H1 (cell line): ENCODE measurements at regions not wholly inside any gene's neighbourhood (a gene's known extent, or its start where the extent isn't known, plus 50 kb on each side); places are given as distances from the start of the nearest gene placed in this dataset.
A peak's percentile ranks its signal among the peaks of the same experiment; 100 is the strongest.

ENCODE experiments used
- CTCF ChIA-PET: fragments of 300-600 bp; sonication (Branson Sonifier 250); formaldehyde crosslinking; loops from one replicate; lab custom pipeline; 2021; ENCODE audit not compliant: partially characterized antibody; lab: Charles Lee
- POLR2A ChIA-PET: fragments of 300-600 bp; sonication (Branson Sonifier 250); formaldehyde crosslinking; loops from one replicate; lab custom pipeline; 2021; ENCODE audit warnings: inconsistent platforms; ENCODE audit not compliant: partially characterized antibody; lab: Charles Lee
- DNase-seq, 2 experiments: peaks; one replicate each; pipeline versions ENCODE4 v3.0.0 to v3.0.0-alpha.2; 2010 to 2022; ENCODE audit warnings: low spot score in 2 of 2, low read depth in 1 of 2, mixed read lengths in 1 of 2
- FAIRE-seq: peaks from 2 replicates; lab custom pipeline; 2011; peaks lifted over from hg19 to GRCh38; lab: Jason Lieb, UNC
- H2AFZ ChIP-seq: 2 replicates; pipeline ENCODE4 v1.8.1; 2012; ENCODE audit warnings: low read length, inconsistent platforms
- H2AK5ac ChIP-seq: 2 replicates; pipeline ENCODE4 v1.6.1; 2013; ENCODE audit warnings: low read depth, low read length
- H2BK120ac ChIP-seq: replicated peaks from 2 replicates; pipeline ENCODE3; 2013; ENCODE audit warnings: low read depth, low read length, inconsistent platforms
- H2BK12ac ChIP-seq: 2 replicates; pipeline ENCODE4 v1.6.1; 2013; ENCODE audit warnings: low read depth, low read length
- H2BK15ac ChIP-seq: 2 replicates; pipeline ENCODE4 v1.6.1; 2013; ENCODE audit warnings: low read length
- H2BK20ac ChIP-seq: 2 replicates; pipeline ENCODE4 v1.6.1; 2013; ENCODE audit warnings: low read length
- H2BK5ac ChIP-seq: 2 replicates; pipeline ENCODE4 v1.6.1; 2013; ENCODE audit warnings: low read depth, low read length
- H3K14ac ChIP-seq: 2 replicates; pipeline ENCODE4 v1.6.1; 2013; ENCODE audit warnings: inconsistent platforms; ENCODE audit not compliant: insufficient read length
- H3K18ac ChIP-seq: 2 replicates; pipeline ENCODE4 v1.6.1; 2013; ENCODE audit warnings: low read length; ENCODE audit errors: extremely low read depth
- H3K23ac ChIP-seq: 2 replicates; pipeline ENCODE4 v1.6.1; 2013; ENCODE audit warnings: inconsistent platforms; ENCODE audit not compliant: insufficient read length
- H3K23me2 ChIP-seq: 2 replicates; pipeline ENCODE4 v1.6.1; 2013; ENCODE audit warnings: low read depth, low read length
- H3K27ac ChIP-seq: 2 replicates; pipeline ENCODE4 v1.6.1; 2011; ENCODE audit warnings: low read depth, low read length, inconsistent platforms
- H3K27me3 ChIP-seq, 4 experiments: replicated peaks in 1 of 4; 1 replicate in 1 of 4; 2 replicates in 3 of 4; pipeline versions ENCODE4 v1.6.1 to v1.8.1; 2011 to 2013; ENCODE audit warnings: low read length in 3 of 4, mild to moderate bottlenecking in 3 of 4, inconsistent platforms in 2 of 4, mixed read lengths in 2 of 4, moderate library complexity in 1 of 4; ENCODE audit not compliant: control insufficient read depth in 3 of 4, insufficient read depth in 3 of 4; ENCODE audit errors: extremely low read depth in 1 of 4
- H3K36me3 ChIP-seq, 4 experiments: 2 replicates each; pipeline versions ENCODE4 v1.6.1 to v1.8.1; 2011 to 2013; ENCODE audit warnings: mild to moderate bottlenecking in 4 of 4, low read length in 3 of 4, moderate library complexity in 2 of 4, control low read depth in 1 of 4, inconsistent platforms in 1 of 4; ENCODE audit not compliant: insufficient read depth in 4 of 4, control insufficient read depth in 2 of 4
- H3K4ac ChIP-seq: replicated peaks from 2 replicates; pipeline ENCODE3; 2013; ENCODE audit warnings: low read length, low read depth, mixed read lengths, inconsistent platforms; ENCODE audit not compliant: insufficient read length
- H3K4me1 ChIP-seq, 4 experiments: replicated peaks in 1 of 4; 1 replicate in 1 of 4; 2 replicates in 3 of 4; pipeline versions ENCODE4 v1.6.1 to v1.8.1; 2011 to 2013; ENCODE audit warnings: low read length in 3 of 4, inconsistent platforms in 2 of 4, mixed read lengths in 1 of 4; ENCODE audit not compliant: insufficient read depth in 4 of 4, control insufficient read depth in 3 of 4
- H3K4me2 ChIP-seq, 2 experiments: 2 replicates each; pipeline versions ENCODE4 v1.6.1 to v1.8.1; 2011 to 2013; ENCODE audit warnings: low read depth in 2 of 2, low read length in 2 of 2, control low read depth in 1 of 2, inconsistent platforms in 1 of 2, mild to moderate bottlenecking in 1 of 2; ENCODE audit not compliant: insufficient read depth in 1 of 2
- H3K4me3 ChIP-seq, 4 experiments: fragments of 200-600, 300-600 bp in 1 of 4; sonication (generic), shearing (Covaris generic), sonication (Bioruptor Twin) in 1 of 4; 2 replicates each; pipeline versions ENCODE4 v1.5.1 to v1.8.1; 2011 to 2016; ENCODE audit warnings: low read length in 4 of 4, low read depth in 3 of 4, control low read depth in 2 of 4, inconsistent platforms in 2 of 4, mild to moderate bottlenecking in 2 of 4, mixed read lengths in 1 of 4, moderate library complexity in 1 of 4; ENCODE audit not compliant: insufficient read depth in 2 of 4; ENCODE audit errors: extremely low read depth in 1 of 4
- H3K56ac ChIP-seq: replicated peaks from 2 replicates; pipeline ENCODE3; 2013; ENCODE audit warnings: low read depth, mild to moderate bottlenecking, mixed read lengths, low read length, inconsistent platforms; ENCODE audit not compliant: insufficient read length
- H3K79me1 ChIP-seq: 2 replicates; pipeline ENCODE4 v1.6.1; 2013; ENCODE audit warnings: low read depth, low read length, control low read depth
- H3K79me2 ChIP-seq, 2 experiments: 2 replicates each; pipeline versions ENCODE4 v1.6.1 to v1.8.1; 2012 to 2013; ENCODE audit warnings: low read length in 2 of 2, mild to moderate bottlenecking in 2 of 2, inconsistent platforms in 1 of 2; ENCODE audit not compliant: insufficient read depth in 2 of 2, control insufficient read depth in 1 of 2
- H3K9ac ChIP-seq, 4 experiments: replicated peaks in 1 of 4; 1 replicate in 1 of 4; 2 replicates in 3 of 4; pipeline versions ENCODE4 v1.6.1 to v1.8.1; 2011 to 2013; ENCODE audit warnings: low read depth in 3 of 4, low read length in 3 of 4, control low read depth in 2 of 4, mild to moderate bottlenecking in 2 of 4, moderate library complexity in 2 of 4, inconsistent platforms in 1 of 4; ENCODE audit errors: extremely low read depth in 1 of 4
- H3K9me3 ChIP-seq, 2 experiments: 2 replicates each; pipeline versions ENCODE4 v1.6.1 to v1.8.1; 2012 to 2013; ENCODE audit warnings: mild to moderate bottlenecking in 2 of 2, moderate library complexity in 2 of 2, control low read depth in 1 of 2, inconsistent platforms in 1 of 2, low read depth in 1 of 2, low read length in 1 of 2, mixed read lengths in 1 of 2; ENCODE audit not compliant: insufficient read depth in 2 of 2
- H4K20me1 ChIP-seq, 2 experiments: replicated peaks in 1 of 2; 2 replicates each; pipeline versions ENCODE3 to v1.8.1; 2011 to 2013; ENCODE audit warnings: inconsistent platforms in 2 of 2, low read length in 2 of 2, mild to moderate bottlenecking in 1 of 2; ENCODE audit not compliant: insufficient read depth in 2 of 2, control insufficient read depth in 1 of 2
- H4K5ac ChIP-seq: 2 replicates; pipeline ENCODE4 v1.6.1; 2013; ENCODE audit warnings: low read length, low read depth, mixed read lengths, inconsistent platforms; ENCODE audit not compliant: insufficient read length
- H4K8ac ChIP-seq: 2 replicates; pipeline ENCODE4 v1.8.0; 2013; ENCODE audit warnings: mild to moderate bottlenecking, moderate library complexity, low read length, inconsistent platforms; ENCODE audit not compliant: insufficient read depth; ENCODE audit errors: extremely low read depth
- H4K91ac ChIP-seq: replicated peaks from 2 replicates; pipeline ENCODE3; 2013; ENCODE audit warnings: low read length, mixed read lengths, inconsistent platforms; ENCODE audit not compliant: insufficient read length
- RAD21 ChIP-seq, 2 experiments: IDR thresholded peaks in 1 of 2; conservative IDR thresholded peaks in 1 of 2; 2 replicates each; pipeline ENCODE4 v1.6.1; 2011; ENCODE audit warnings: low read depth in 2 of 2, low read length in 2 of 2, improper control_type of control experiment in 1 of 2, inconsistent platforms in 1 of 2, mild to moderate bottlenecking in 1 of 2, moderate library complexity in 1 of 2
- SAP30 ChIP-seq: fragments of 300-600 bp; sonication (generic); IDR thresholded peaks from 2 replicates; pipeline ENCODE4 v1.7.1; 2012; ENCODE audit warnings: low read length, moderate library complexity, mild to moderate bottlenecking, inconsistent platforms; ENCODE audit not compliant: insufficient read depth, insufficient replicate concordance
- WGBS, 2 experiments: shearing (Covaris generic) in 1 of 2; methylation state at CpG; one replicate each; pipeline versions ENCODE4 v1.1.6 to v1.1.7; 2013 to 2015; ENCODE audit warnings: low lambda C conversion rate in 2 of 2, mixed read lengths in 2 of 2, inconsistent platforms in 1 of 2, low coverage in 1 of 2, missing lambda C conversion rate in 1 of 2; ENCODE audit not compliant: insufficient replicate concordance in 2 of 2, insufficient coverage in 1 of 2, insufficient read length in 1 of 2; ENCODE audit errors: extremely low coverage in 1 of 2, missing lambda C conversion rate in 1 of 2; 5-methylcytosine and 5-hydroxymethylcytosine counted together

DNA sequence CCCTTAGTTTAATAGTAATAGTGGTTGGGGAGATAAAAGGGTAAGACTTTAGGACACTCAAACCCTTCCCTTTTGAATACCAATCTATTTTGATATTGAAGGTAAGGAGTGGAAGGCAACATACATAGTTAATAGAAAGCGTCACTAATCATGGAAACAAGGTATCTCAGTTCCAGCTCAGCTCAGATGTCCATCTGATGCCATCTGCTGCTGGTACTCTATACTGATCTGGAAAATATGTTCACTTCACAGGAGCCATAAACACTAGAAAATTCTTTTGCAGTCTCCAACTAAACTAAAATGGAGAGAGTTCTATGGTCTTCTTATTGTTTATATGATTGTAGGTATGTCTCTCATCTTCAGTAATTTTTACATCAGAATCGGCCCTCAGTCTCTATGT is 1777.1 kb downstream of the OTOL1 start:
- H2BK12ac ChIP-seq = no peak overlapping the region
- H3K56ac ChIP-seq = no peak overlapping the region
- no peaks in the 10 kb centered on the region for H4K20me1 ChIP-seq
- no peak overlapping the region for H3K4me3 ChIP-seq
- no peaks in the 10 kb centered on the region for H3K27me3 ChIP-seq
- no peak overlapping the region for H3K23ac ChIP-seq
- no peaks in the 10 kb centered on the region for H3K4me1 ChIP-seq
- no peak overlapping the region for H4K91ac ChIP-seq
- H3K4me2 ChIP-seq = no peak overlapping the region
- H2BK20ac ChIP-seq = no peak overlapping the region
- H3K18ac ChIP-seq = no peak overlapping the region
- WGBS, 2 experiments = 92% methylated on average over 2 of the region's 2 CpGs; no CpG with 5 or more reads in 1 of the 2 experiments
- no peaks in the 10 kb centered on the region for H3K36me3 ChIP-seq
- no peak overlapping the region for H2AK5ac ChIP-seq
- no peaks in the 10 kb centered on the region for H3K23me2 ChIP-seq
- no peaks in the 10 kb centered on the region for H3K79me1 ChIP-seq
- H4K5ac ChIP-seq = no peak overlapping the region
- no peak overlapping the region for H2BK120ac ChIP-seq
- no peak overlapping the region for H3K14ac ChIP-seq
- no peak overlapping the region for H3K9ac ChIP-seq
- ChIA-PET CTCF (no interaction called here), POLR2A (no interaction called here)
- FAIRE-seq (no peak), DNase-seq (no peak)
- H2BK15ac ChIP-seq = no peak overlapping the region
- H3K79me2 ChIP-seq = no peaks in the 10 kb centered on the region
- H2BK5ac ChIP-seq = no peak overlapping the region
- 0 out of 4 replicates have a peak, but pooled peaks of 1 of the 2 experiments have one; percentile 9 for TF ChIP-seq RAD21 (IDR thresholded peaks at IDR 0.05 in 1 of 2, conservative IDR thresholded peaks at IDR 0.05 in 1 of 2; ENCODE audit: low read depth in 2 of 2, low read length in 2 of 2)
- no peak for TF ChIP-seq SAP30
- no peak overlapping the region for H2AFZ ChIP-seq
- no peak overlapping the region for H3K27ac ChIP-seq
- no peaks in the 10 kb centered on the region for H3K9me3 ChIP-seq
- H3K4ac ChIP-seq = no peak overlapping the region
- no peak overlapping the region for H4K8ac ChIP-seq
